HEK293T (cell line): ENCODE measurements at regions not wholly inside any gene's neighbourhood (a gene's known extent, or its start where the extent isn't known, plus 50 kb on each side); places are given as distances from the start of the nearest gene placed in this dataset.

Experiments
- ARNT ChIP-seq: fragments of 450-650 bp; IDR thresholded peaks from 2 replicates; pipeline ENCODE4 v1.6.1; 2017; ENCODE audit warnings: mild to moderate bottlenecking
- CTBP1 ChIP-seq: fragments of 450-650 bp; IDR thresholded peaks from 2 replicates; pipeline ENCODE4 v1.6.1; 2016; ENCODE audit warnings: borderline replicate concordance
- HDGF ChIP-seq: fragments of 450-650 bp; IDR thresholded peaks from 2 replicates; pipeline ENCODE4 v1.6.1; 2017; ENCODE audit warnings: antibody characterized with exemption, borderline replicate concordance
- SP1 ChIP-seq: fragments of 450-650 bp; IDR thresholded peaks from 2 replicates; pipeline ENCODE4 v1.6.1; 2017
- ZNF384 ChIP-seq: fragments of 450-650 bp; IDR thresholded peaks from 2 replicates; pipeline ENCODE4 v1.6.1; 2016

- no peak for TF ChIP-seq SP1
- no peak for TF ChIP-seq ARNT
- no peak for TF ChIP-seq ZNF384
- TF ChIP-seq CTBP1, result no peak
- TF ChIP-seq HDGF, result no peak
Measured at GRCh38 chr2:2698182-2699120, 367.4 kb upstream of the MYT1L start.
